NCI-H1930 (cell line): ENCODE measurements at regions not wholly inside any gene's neighbourhood (a gene's known extent, or its start where the extent isn't known, plus 50 kb on each side); places are given as distances from the start of the nearest gene placed in this dataset.

Experiments
- DNase-seq, 2 experiments: peaks; one replicate each; lab custom pipeline; 2025; lab: John Stamatoyannopoulos, UW

DNA sequence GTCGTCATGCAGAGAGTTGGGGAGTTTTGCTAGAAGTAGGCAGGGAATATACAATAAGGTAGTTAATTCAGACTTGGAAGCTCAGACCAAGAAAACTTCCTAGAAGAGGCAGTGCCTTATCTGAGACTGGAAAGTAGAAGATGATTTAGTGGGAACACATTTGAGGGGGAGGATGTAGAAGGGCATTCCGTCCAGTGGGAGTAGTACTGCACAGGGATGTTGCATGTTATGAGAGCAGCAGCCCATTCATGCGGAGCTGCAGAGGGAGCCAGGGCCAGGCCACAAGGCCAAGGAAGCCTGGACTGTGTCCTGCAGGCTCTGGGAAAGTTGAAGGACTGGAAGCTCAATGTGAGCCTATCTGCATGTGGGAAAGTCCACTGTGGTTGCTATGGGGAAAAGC, 344.5 kb upstream of the EEF2KMT start:
- no peak for DNase-seq

- no peak for DNase-seq
Observed at GRCh38 chr16:5438591-5438990, 341.0 kb upstream of the EEF2KMT start.

DNA sequence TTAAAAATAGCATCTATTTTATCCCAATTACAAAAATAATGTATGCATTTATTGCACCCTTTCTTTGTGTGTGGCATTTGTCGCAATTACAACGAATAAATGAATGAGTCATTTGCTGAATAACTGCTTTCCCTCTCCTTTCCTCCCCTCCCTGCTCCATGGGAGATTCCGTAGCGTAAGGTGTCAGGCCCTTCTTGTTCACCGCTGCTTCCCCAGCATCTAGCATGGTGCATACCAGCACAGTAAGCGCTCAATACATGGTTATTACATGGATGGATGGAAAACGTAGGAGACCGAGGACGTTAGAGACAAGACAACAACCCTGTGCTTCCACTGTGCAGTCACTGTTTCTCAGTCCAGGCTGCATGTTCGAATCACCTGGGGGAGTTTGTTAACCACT, 336.0 kb upstream of the EEF2KMT start:
- no peak for DNase-seq

DNA sequence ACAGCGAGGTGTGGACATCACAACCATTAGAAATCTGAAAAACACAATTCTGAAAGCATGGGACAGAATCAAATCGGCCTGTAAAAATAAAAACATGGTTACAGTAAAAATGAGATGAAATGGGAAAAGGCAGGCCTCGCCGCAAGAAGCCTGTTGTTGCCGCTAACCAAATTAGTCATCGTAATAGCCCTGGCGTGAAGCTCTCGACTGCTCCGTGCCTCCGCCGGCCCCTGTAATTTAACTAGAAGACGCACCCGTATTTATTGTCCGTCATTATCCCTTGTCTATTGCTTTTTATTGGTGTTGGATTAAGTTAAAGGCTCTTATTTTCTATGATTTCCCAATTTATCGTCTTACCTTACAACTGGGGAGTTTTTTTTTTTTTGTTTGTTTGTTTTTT, 334.6 kb upstream of the EEF2KMT start:
- DNase-seq = no peak

DNA sequence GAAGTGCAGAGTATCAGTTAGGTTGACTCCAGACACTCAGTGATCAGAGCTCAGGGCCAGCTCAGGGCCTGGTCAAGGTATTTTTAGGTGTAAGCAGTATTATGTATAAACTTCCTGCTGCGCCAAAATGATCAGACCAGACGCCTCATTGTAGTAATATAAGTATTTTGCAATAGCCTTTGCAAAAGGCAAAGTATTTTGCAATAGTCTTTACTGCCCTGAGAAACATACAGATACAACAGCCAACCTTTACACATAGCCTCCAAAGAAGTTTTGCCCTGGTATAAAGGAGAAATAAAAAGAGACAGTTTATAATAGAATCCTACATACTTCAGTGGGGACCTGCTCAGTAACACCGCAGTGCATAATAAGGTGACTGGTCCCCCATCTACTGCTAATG, 333.0 kb upstream of the EEF2KMT start:
- no peak for DNase-seq

- no peak for DNase-seq
Observed at GRCh38 chr16:5428932-5429331, 331.3 kb upstream of the EEF2KMT start.

GRCh38 chr16:5427571-5427970, 330.0 kb upstream of the EEF2KMT start:
- DNase-seq = no peak

- DNase-seq = no peak
Observed at GRCh38 chr16:5422643-5423496, 325.3 kb upstream of the EEF2KMT start.

- no peak for DNase-seq
Observed at GRCh38 chr16:5422047-5422446, 324.5 kb upstream of the EEF2KMT start.

GRCh38 chr16:5416013-5416412, 318.4 kb upstream of the EEF2KMT start:
- DNase-seq = no peak

GRCh38 chr16:5415123-5415522, 317.5 kb upstream of the EEF2KMT start:
- DNase-seq = no peak

DNA sequence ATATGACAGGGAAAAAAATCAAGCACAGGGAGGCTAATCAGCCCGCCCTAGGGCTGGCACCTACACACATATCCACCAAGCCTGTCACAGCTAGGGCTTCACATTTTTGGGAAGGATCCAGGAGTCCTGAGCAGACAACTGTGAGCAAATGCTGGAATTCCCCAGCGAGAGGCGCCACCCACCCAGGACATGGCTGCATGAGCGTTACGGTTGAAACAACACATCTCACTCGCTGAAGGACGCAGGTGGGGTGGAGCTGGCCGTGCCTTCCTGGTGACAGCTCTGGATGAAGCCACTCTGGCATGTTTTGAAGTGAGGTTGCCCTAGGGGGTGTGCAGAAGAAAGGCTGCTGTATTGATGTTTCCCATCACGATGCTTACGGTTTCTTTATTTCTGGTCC, 315.1 kb upstream of the EEF2KMT start:
- no peak for DNase-seq

DNA sequence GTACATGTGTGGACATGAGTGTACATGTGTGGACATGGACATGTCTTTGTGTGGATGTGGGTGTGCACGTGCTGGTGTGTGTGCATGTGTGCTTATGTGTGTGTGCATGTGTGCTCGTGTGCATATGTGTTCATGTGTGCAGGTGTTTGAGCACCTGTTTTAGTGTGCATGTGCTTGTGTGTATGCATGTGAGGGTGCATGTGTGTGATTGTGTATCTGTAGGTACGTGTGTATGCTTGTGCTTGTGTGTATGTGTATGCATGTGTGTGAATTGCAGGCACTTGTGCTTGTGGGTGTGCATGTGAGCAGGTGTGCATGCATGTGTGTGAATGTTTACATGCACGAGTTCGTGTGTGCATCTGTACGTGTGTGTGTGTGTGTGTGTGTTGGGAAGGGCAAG, 300.6 kb upstream of the EEF2KMT start:
- no peak for DNase-seq

GRCh38 chr16:5396880-5397279, 299.3 kb upstream of the EEF2KMT start:
- DNase-seq = no peak

DNA sequence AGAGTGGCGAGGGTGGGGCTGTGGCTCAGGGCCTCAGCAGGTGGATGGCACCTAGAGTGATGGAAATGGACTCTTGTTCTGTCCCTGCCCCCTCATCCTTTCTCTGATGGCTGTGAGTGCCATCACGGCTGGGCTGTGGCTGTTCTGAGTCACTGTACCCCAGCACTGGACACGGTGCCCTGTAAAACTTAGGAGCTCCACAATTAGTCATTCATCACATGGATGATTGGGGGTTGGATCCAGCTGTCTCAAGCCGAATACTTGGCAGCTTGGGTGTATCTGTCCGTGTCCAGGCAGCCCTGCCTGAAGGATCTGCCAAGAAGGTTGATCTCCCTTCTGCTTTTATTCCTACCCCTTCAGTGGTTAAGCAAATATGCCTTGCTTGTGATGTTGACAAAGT, 295.5 kb upstream of the EEF2KMT start:
- no peak for DNase-seq

GRCh38 chr16:5386989-5387388, 289.4 kb upstream of the EEF2KMT start:
- no peak for DNase-seq

DNA sequence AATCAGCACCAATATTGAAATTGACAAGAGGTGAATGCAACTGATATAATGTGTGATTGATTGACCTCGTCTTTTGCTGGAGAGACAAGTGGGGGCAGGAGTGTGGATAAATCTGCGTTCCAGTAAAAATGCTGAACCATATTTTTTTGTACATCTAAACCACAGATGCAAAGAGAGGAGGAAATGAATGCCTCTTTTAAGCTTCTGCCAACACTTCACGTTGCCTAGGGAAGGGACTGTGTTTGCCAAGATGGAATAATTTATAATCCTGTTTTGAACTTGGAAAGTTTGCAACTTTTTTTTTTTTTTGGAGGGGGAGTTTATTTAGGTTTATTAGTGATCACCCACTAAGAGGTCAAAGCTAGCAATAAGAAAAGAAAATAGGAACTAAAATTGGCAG, 288.2 kb upstream of the EEF2KMT start:
- no peak for DNase-seq

GRCh38 chr16:5385115-5385514, 287.5 kb upstream of the EEF2KMT start:
- DNase-seq = no peak

DNA sequence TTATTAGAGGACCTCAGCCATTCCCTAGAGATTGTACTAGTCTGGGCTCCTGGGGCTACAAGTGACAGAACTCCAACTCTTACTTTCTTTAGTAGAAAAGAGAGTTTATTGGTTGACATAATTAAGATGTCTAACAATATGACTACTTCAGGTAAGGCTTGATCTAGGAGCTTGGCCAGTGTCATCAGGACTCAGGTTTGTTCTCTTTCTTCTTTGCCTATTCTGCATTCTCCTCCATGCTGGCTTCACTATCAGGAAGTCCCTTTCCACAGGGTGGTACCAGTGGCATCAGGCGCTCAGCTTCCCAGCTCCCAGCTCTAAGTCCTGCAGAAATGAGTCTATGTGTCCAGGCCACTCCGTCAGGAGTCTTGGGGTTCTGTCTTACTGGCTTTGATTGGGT, 286.1 kb upstream of the EEF2KMT start:
- DNase-seq = no peak

DNA sequence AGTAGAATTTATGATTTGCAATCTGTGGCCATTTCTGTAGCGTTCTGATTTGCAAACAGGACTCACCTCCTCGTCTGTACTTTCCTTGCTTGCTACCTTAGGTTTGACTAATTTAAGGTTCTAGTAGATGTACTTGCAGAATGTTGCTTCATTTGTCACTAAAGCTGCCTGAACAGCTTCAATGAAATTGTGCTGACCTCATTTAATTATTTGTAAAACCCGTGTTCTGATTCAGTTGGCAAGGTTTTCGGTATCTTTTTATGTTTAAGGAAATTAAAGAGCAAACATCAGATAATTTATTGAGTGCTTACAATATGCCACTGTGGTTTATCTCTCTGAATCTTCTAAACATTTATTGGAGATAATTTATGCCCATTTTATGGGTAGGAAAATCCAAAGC, 284.9 kb upstream of the EEF2KMT start:
- no peak for DNase-seq

DNA sequence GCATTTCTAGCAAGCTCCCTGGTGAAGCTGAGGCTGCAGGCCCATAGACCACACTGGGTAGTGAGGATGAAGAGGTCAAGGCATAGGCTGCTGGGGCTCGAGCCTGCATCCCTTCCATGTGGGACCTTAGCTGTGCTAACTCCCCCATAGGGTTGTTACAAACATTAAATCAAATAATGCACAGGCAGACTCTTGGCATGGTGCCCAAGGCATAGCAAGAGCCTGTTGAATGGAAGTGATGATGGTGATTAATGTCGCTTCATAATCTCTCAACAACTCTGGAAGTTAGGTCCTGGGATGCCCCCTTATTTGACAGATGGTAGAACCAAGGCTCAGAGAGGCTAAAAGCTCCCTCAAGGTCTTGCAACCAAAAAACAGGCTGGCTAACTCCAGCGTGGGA, 283.9 kb upstream of the EEF2KMT start:
- no peak for DNase-seq

- DNase-seq = no peak
Observed at GRCh38 chr16:5379954-5380353, 282.4 kb upstream of the EEF2KMT start.

- DNase-seq = no peak
Observed at GRCh38 chr16:5378531-5378930, 280.9 kb upstream of the EEF2KMT start.

DNA sequence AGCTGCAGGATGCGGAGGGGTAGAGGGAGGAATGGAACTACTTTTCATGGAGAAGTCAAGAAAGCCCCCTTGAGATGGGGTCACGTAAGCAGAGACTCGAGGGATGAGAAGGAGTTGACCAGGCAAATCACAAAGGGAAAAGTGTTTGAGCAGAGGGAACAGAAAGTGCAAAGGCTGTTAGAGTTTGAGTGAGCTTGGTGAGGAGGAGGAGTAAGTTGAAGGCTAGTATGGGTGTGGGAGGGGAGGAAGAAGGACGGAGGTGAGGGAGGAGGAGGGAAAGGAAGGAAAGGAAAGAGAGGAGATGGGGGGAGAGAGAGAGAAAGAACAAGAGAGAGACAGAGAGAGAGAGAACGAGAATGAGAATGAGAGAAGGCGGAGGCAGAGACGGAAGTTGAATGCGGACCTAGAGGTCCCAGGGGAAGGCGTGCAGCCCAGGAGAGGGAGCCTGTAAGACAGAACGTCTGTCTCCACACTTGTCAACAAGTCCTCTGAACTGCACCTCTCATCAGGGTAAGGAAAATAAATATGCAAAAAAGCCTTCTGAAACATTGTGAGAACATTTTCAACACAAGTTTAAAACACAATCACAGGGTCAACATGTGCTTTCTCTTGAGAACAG, 279.8 kb upstream of the EEF2KMT start:
- DNase-seq = no peak
